IMR-90 (cell line): ENCODE measurements at regions not wholly inside any gene's neighbourhood (a gene's known extent, or its start where the extent isn't known, plus 50 kb on each side); places are given as distances from the start of the nearest gene placed in this dataset.

ENCODE experiments used
- BHLHE40 ChIP-seq: fragments of 150-350 bp; IDR thresholded peaks from 2 replicates; pipeline ENCODE4 v1.6.1; 2016; ENCODE audit warnings: mild to moderate bottlenecking, low read depth, low read length
- CEBPB ChIP-seq: IDR thresholded peaks from 2 replicates; pipeline ENCODE4 v1.6.1; 2012; ENCODE audit warnings: low read depth, low read length, improper control_type of control experiment
- MAFK ChIP-seq: IDR thresholded peaks from 2 replicates; pipeline ENCODE4 v1.6.1; 2012; ENCODE audit warnings: low read depth, low read length, improper control_type of control experiment
- MAZ ChIP-seq: IDR thresholded peaks from 2 replicates; pipeline ENCODE4 v1.6.1; 2012; ENCODE audit warnings: low read depth, mild to moderate bottlenecking, low read length, improper control_type of control experiment, moderate library complexity, borderline replicate concordance
- MXI1 ChIP-seq: IDR thresholded peaks from 2 replicates; pipeline ENCODE4 v1.6.1; 2012; ENCODE audit warnings: low read depth, mild to moderate bottlenecking, low read length, moderate library complexity, borderline replicate concordance
- NFE2L2 ChIP-seq: fragments of 150-350 bp; IDR thresholded peaks from 2 replicates; pipeline ENCODE4 v1.6.1; 2016; ENCODE audit warnings: low read depth, mild to moderate bottlenecking, low read length
- POLR2A ChIP-seq: IDR thresholded peaks from 2 replicates; pipeline ENCODE4 v1.6.1; 2012; ENCODE audit warnings: mild to moderate bottlenecking, low read depth, low read length
- RAD21 ChIP-seq: IDR thresholded peaks from 2 replicates; pipeline ENCODE4 v1.6.1; 2012; ENCODE audit warnings: low read length, improper control_type of control experiment
- RCOR1 ChIP-seq: IDR thresholded peaks from 2 replicates; pipeline ENCODE4 v1.6.1; 2012; ENCODE audit warnings: mild to moderate bottlenecking, low read length, improper control_type of control experiment; ENCODE audit not compliant: insufficient replicate concordance
- RFX5 ChIP-seq: IDR thresholded peaks from 2 replicates; pipeline ENCODE4 v1.8.0; 2012; ENCODE audit warnings: low read depth, mild to moderate bottlenecking, low read length, moderate library complexity
- SMC3 ChIP-seq: fragments of 150-350 bp; IDR thresholded peaks from 2 replicates; pipeline ENCODE4 v1.6.1; 2016; ENCODE audit warnings: low read depth, mild to moderate bottlenecking, antibody characterized with exemption, low read length, moderate library complexity
- TF ChIP-seq, protein P1 (sequence below): conservative IDR thresholded peaks from 2 replicates; pipeline ENCODE4 v1.5.1; 2012; ENCODE audit warnings: mild to moderate bottlenecking, low read depth, low read length, improper control_type of control experiment

DNA sequence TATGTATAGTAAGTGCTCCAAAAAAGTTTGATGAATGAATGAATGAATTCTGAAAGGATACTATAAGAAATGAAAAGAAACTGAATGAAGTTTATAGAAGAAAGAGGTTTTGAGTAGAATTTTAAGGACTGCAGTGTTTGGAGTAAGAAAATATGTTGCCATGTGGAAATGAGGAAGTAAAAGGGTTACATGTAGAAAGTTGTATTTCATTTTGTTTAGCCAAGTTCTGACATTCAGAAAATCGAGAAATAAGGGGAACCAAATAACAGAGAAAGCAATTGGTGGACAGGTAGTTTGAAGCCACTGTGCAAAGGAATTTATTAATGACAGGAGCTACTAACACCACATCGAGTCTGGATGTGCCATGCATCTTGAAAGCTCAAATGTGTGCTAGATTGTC lies 200.7 kb downstream of the SATB1 start:
- TF ChIP-seq, protein P1, sequence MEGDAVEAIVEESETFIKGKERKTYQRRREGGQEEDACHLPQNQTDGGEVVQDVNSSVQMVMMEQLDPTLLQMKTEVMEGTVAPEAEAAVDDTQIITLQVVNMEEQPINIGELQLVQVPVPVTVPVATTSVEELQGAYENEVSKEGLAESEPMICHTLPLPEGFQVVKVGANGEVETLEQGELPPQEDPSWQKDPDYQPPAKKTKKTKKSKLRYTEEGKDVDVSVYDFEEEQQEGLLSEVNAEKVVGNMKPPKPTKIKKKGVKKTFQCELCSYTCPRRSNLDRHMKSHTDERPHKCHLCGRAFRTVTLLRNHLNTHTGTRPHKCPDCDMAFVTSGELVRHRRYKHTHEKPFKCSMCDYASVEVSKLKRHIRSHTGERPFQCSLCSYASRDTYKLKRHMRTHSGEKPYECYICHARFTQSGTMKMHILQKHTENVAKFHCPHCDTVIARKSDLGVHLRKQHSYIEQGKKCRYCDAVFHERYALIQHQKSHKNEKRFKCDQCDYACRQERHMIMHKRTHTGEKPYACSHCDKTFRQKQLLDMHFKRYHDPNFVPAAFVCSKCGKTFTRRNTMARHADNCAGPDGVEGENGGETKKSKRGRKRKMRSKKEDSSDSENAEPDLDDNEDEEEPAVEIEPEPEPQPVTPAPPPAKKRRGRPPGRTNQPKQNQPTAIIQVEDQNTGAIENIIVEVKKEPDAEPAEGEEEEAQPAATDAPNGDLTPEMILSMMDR: no peak
- TF ChIP-seq RAD21: no peak
- TF ChIP-seq POLR2A: no peak
- no peak for TF ChIP-seq NFE2L2
- no peak for TF ChIP-seq BHLHE40
- TF ChIP-seq RFX5: no peak
- TF ChIP-seq SMC3: no peak
- no peak for TF ChIP-seq CEBPB
- no peak for TF ChIP-seq MAZ
- no peak for TF ChIP-seq MAFK
- TF ChIP-seq RCOR1: no peak
- TF ChIP-seq MXI1: no peak
